IMR-90 (cell line): ENCODE measurements at regions not wholly inside any gene's neighbourhood (a gene's known extent, or its start where the extent isn't known, plus 50 kb on each side); places are given as distances from the start of the nearest gene placed in this dataset.

Experiments
- ATAC-seq: fragments of 200-7000 bp; cut with Tn5 transposase; 2 replicates; pipeline ENCODE4 v1.9.1; 2020; ENCODE audit warnings: low read depth, mild to moderate bottlenecking, moderate library complexity
- BruUV-seq: library from RNA; stranded (reverse); fragments of 400-500 nt; replicated peaks from 2 replicates; lab custom pipeline; 2021; lab: Mats Ljungman, UMichigan
- CTCF ChIA-PET: fragments of 300-600 bp; formaldehyde crosslinking; extraction: SDS; loops from one replicate; lab custom pipeline; 2021; ENCODE audit warnings: antibody characterized with exemption; lab: Yijun Ruan, JAX
- POLR2A ChIA-PET: fragments of 300-600 bp; sonication (Branson Sonifier 250); formaldehyde crosslinking; loops from one replicate; lab custom pipeline; 2022; ENCODE audit warnings: antibody characterized with exemption; ENCODE audit not compliant: unreplicated experiment; lab: Charles Lee
- DNase-seq: peaks from one replicate; pipeline ENCODE4 v3.0.0; 2013
- H2AFZ ChIP-seq: replicated peaks from 2 replicates; pipeline ENCODE3; 2013; ENCODE audit warnings: low read length, mild to moderate bottlenecking; ENCODE audit not compliant: poor library complexity
- H2AK5ac ChIP-seq: 2 replicates; pipeline ENCODE4 v1.6.1; 2013; ENCODE audit warnings: low read depth, low read length, inconsistent platforms
- H2AK9ac ChIP-seq: replicated peaks from 2 replicates; pipeline ENCODE3; 2013; ENCODE audit warnings: mild to moderate bottlenecking, low read depth, low read length, moderate library complexity; ENCODE audit not compliant: poor library complexity
- H2BK120ac ChIP-seq: 2 replicates; pipeline ENCODE4 v1.6.1; 2013; ENCODE audit warnings: low read depth, low read length, inconsistent platforms
- H2BK15ac ChIP-seq: 3 replicates; pipeline ENCODE4 v1.6.1; 2013; ENCODE audit warnings: low read depth, low read length, inconsistent platforms
- H2BK20ac ChIP-seq: 2 replicates; pipeline ENCODE4 v1.6.1; 2013; ENCODE audit warnings: low read depth, mild to moderate bottlenecking, inconsistent platforms, low read length, moderate library complexity
- H2BK5ac ChIP-seq: 2 replicates; pipeline ENCODE4 v1.6.1; 2013; ENCODE audit warnings: mild to moderate bottlenecking, low read depth, low read length, inconsistent platforms; ENCODE audit not compliant: poor library complexity, severe bottlenecking
- H3K14ac ChIP-seq: replicated peaks from 2 replicates; pipeline ENCODE4 v1.6.1; 2013; ENCODE audit warnings: low read depth, low read length, inconsistent platforms
- H3K18ac ChIP-seq: 2 replicates; pipeline ENCODE4 v1.6.1; 2013; ENCODE audit warnings: low read depth, low read length, control low read depth
- H3K23ac ChIP-seq: 2 replicates; pipeline ENCODE4 v1.6.1; 2013; ENCODE audit warnings: low read depth, low read length, inconsistent platforms
- H3K27ac ChIP-seq: 2 replicates; pipeline ENCODE4 v1.5.1; 2013; ENCODE audit warnings: mild to moderate bottlenecking, control low read depth, low read length; ENCODE audit not compliant: insufficient read depth
- H3K27me3 ChIP-seq: 2 replicates; pipeline ENCODE4 v1.6.1; 2013; ENCODE audit warnings: low read length; ENCODE audit not compliant: control insufficient read depth, insufficient read depth
- H3K36me3 ChIP-seq: 2 replicates; pipeline ENCODE4 v1.6.1; 2013; ENCODE audit warnings: low read length, mixed read lengths; ENCODE audit not compliant: control insufficient read depth, insufficient read depth
- H3K4ac ChIP-seq: 2 replicates; pipeline ENCODE4 v1.6.1; 2013; ENCODE audit warnings: low read depth, low read length, inconsistent platforms
- H3K4me1 ChIP-seq: 2 replicates; pipeline ENCODE4 v1.6.1; 2013; ENCODE audit warnings: low read length, mixed read lengths; ENCODE audit not compliant: control insufficient read depth, insufficient read depth
- H3K4me2 ChIP-seq: 2 replicates; pipeline ENCODE4 v1.6.1; 2013; ENCODE audit warnings: low read depth, mild to moderate bottlenecking, control low read depth, low read length, moderate library complexity
- H3K4me3 ChIP-seq: 2 replicates; pipeline ENCODE4 v1.5.1; 2013; ENCODE audit warnings: low read depth, mild to moderate bottlenecking, control low read depth, low read length, moderate library complexity; ENCODE audit not compliant: insufficient read depth
- H3K56ac ChIP-seq: 2 replicates; pipeline ENCODE4 v1.6.1; 2013; ENCODE audit warnings: low read length, inconsistent platforms; ENCODE audit not compliant: insufficient read depth; ENCODE audit errors: extremely low read depth
- H3K79me1 ChIP-seq, 2 experiments: 2 replicates each; pipeline ENCODE4 v1.6.1; 2013; ENCODE audit warnings: low read length in 2 of 2, inconsistent platforms in 1 of 2, low read depth in 1 of 2
- H3K9ac ChIP-seq: 2 replicates; pipeline ENCODE4 v1.6.1; 2013; ENCODE audit warnings: low read depth, low read length, control low read depth
- H3K9me1 ChIP-seq: 2 replicates; pipeline ENCODE4 v1.6.1; 2013; ENCODE audit warnings: low read length, inconsistent platforms; ENCODE audit not compliant: insufficient read depth
- H3K9me3 ChIP-seq: 2 replicates; pipeline ENCODE4 v1.6.1; 2013; ENCODE audit warnings: low read length; ENCODE audit not compliant: control insufficient read depth, insufficient read depth
- H4K20me1 ChIP-seq: 2 replicates; pipeline ENCODE4 v1.6.1; 2013; ENCODE audit warnings: low read length, inconsistent platforms; ENCODE audit not compliant: insufficient read depth
- H4K5ac ChIP-seq: 2 replicates; pipeline ENCODE4 v1.6.1; 2013; ENCODE audit warnings: mild to moderate bottlenecking, low read depth, low read length, control low read depth
- H4K8ac ChIP-seq, 2 experiments: 2 replicates each; pipeline ENCODE4 v1.6.1; 2013; ENCODE audit warnings: low read depth in 2 of 2, low read length in 2 of 2, control low read depth in 1 of 2, inconsistent platforms in 1 of 2
- H4K91ac ChIP-seq: 2 replicates; pipeline ENCODE4 v1.6.1; 2013; ENCODE audit warnings: low read depth, low read length, inconsistent platforms; ENCODE audit not compliant: insufficient read depth
- BHLHE40 ChIP-seq: fragments of 150-350 bp; IDR thresholded peaks from 2 replicates; pipeline ENCODE4 v1.6.1; 2016; ENCODE audit warnings: mild to moderate bottlenecking, low read depth, low read length
- CEBPB ChIP-seq: IDR thresholded peaks from 2 replicates; pipeline ENCODE4 v1.6.1; 2012; ENCODE audit warnings: low read depth, low read length, improper control_type of control experiment
- CHD1 ChIP-seq: IDR thresholded peaks from 2 replicates; pipeline ENCODE4 v1.6.1; 2012; ENCODE audit warnings: low read depth, low read length, improper control_type of control experiment
- CTCF ChIP-seq: conservative IDR thresholded peaks from 2 replicates; pipeline ENCODE4 v1.5.1; 2012; ENCODE audit warnings: mild to moderate bottlenecking, low read depth, low read length, improper control_type of control experiment
- ELK1 ChIP-seq: fragments of 150-350 bp; IDR thresholded peaks from 2 replicates; pipeline ENCODE4 v1.6.1; 2016; ENCODE audit warnings: low read depth, mild to moderate bottlenecking, low read length, moderate library complexity, borderline replicate concordance
- FOS ChIP-seq: fragments of 150-350 bp; IDR thresholded peaks from 2 replicates; pipeline ENCODE4 v1.6.1; 2016; ENCODE audit warnings: low read depth, low read length
- MAFK ChIP-seq: IDR thresholded peaks from 2 replicates; pipeline ENCODE4 v1.6.1; 2012; ENCODE audit warnings: low read depth, low read length, improper control_type of control experiment
- MAZ ChIP-seq: IDR thresholded peaks from 2 replicates; pipeline ENCODE4 v1.6.1; 2012; ENCODE audit warnings: low read depth, mild to moderate bottlenecking, low read length, improper control_type of control experiment, moderate library complexity, borderline replicate concordance
- MXI1 ChIP-seq: IDR thresholded peaks from 2 replicates; pipeline ENCODE4 v1.6.1; 2012; ENCODE audit warnings: low read depth, mild to moderate bottlenecking, low read length, moderate library complexity, borderline replicate concordance
- NFE2L2 ChIP-seq: fragments of 150-350 bp; IDR thresholded peaks from 2 replicates; pipeline ENCODE4 v1.6.1; 2016; ENCODE audit warnings: low read depth, mild to moderate bottlenecking, low read length
- POLR2A ChIP-seq: IDR thresholded peaks from 2 replicates; pipeline ENCODE4 v1.6.1; 2012; ENCODE audit warnings: mild to moderate bottlenecking, low read depth, low read length
- RAD21 ChIP-seq: IDR thresholded peaks from 2 replicates; pipeline ENCODE4 v1.6.1; 2012; ENCODE audit warnings: low read length, improper control_type of control experiment
- RCOR1 ChIP-seq: IDR thresholded peaks from 2 replicates; pipeline ENCODE4 v1.6.1; 2012; ENCODE audit warnings: mild to moderate bottlenecking, low read length, improper control_type of control experiment; ENCODE audit not compliant: insufficient replicate concordance
- RFX5 ChIP-seq: IDR thresholded peaks from 2 replicates; pipeline ENCODE4 v1.8.0; 2012; ENCODE audit warnings: low read depth, mild to moderate bottlenecking, low read length, moderate library complexity
- SMC3 ChIP-seq: fragments of 150-350 bp; IDR thresholded peaks from 2 replicates; pipeline ENCODE4 v1.6.1; 2016; ENCODE audit warnings: low read depth, mild to moderate bottlenecking, antibody characterized with exemption, low read length, moderate library complexity
- USF2 ChIP-seq: fragments of 150-350 bp; IDR thresholded peaks from 2 replicates; pipeline ENCODE4 v1.6.1; 2017; ENCODE audit warnings: mild to moderate bottlenecking, antibody characterized with exemption, low read length, low read depth
- WGBS, 2 experiments: methylation state at CpG; one replicate each; pipeline versions ENCODE4 v1.1.5 to v1.1.7; 2013; ENCODE audit warnings: missing lambda C conversion rate in 2 of 2; ENCODE audit not compliant: insufficient read length in 1 of 2; ENCODE audit errors: extremely low coverage in 2 of 2; 5-methylcytosine and 5-hydroxymethylcytosine counted together
- dilution Hi-C: fragments of 300-500 bp; cut with HindIII; formaldehyde crosslinking; loops from one replicate; pipeline ENCODE4 v1.14.3; 2018; ENCODE audit warnings: low sequenced_read_pairs; ENCODE audit not compliant: unreplicated experiment
- in situ Hi-C: fragments of 300-500 bp; cut with MboI; formaldehyde crosslinking; loops from 3 replicates; pipeline ENCODE4 v1.14.3; 2019; ENCODE audit warnings: low sequenced_read_pairs, inconsistent platforms, mixed read lengths
- intact Hi-C: fragments of 100-400 bp; cut with micrococcal nuclease; formaldehyde crosslinking; loops from 2 replicates; pipeline ENCODE4 v1.10.0; 2022

GRCh38 chr5:129372025-129372424 is 88.1 kb upstream of the ADAMTS19 start:
- H2AK9ac ChIP-seq = no peak overlapping the region
- no peak overlapping the region for H4K91ac ChIP-seq
- H4K8ac ChIP-seq = no peak overlapping the region
- no CpG with 5 or more reads among the region's 2 CpGs for WGBS, 2 experiments
- no TSS peak for BruUV-seq
- H4K20me1 ChIP-seq = no peaks in the 10 kb centered on the region
- no peak overlapping the region for H2AK5ac ChIP-seq
- TF ChIP-seq MXI1 (no peak), MAFK (no peak), SMC3 (no peak), RAD21 (no peak), CEBPB (no peak), RCOR1 (no peak), CHD1 (no peak), BHLHE40 (no peak), FOS (no peak), POLR2A (no peak), MAZ (no peak), RFX5 (no peak), CTCF (no peak), USF2 (no peak), NFE2L2 (no peak), ELK1 (no peak)
- ChIA-PET POLR2A (no interaction called here), CTCF (interaction anchor here (1.0 kb wide), 1 partner anchor 9 kb away, joined by 3 read pairs; no protein-coding TSS in a partner anchor)
- no peak overlapping the region for H2AFZ ChIP-seq
- no peak overlapping the region for H3K27ac ChIP-seq
- no peak overlapping the region for H3K14ac ChIP-seq
- H3K79me1 ChIP-seq = no peaks in the 10 kb centered on the region
- no peaks in the 10 kb centered on the region for H3K4me1 ChIP-seq
- dilution Hi-C loops (no loop called here), intact Hi-C loops (no loop called here), in situ Hi-C loops (no loop called here)
- H3K4me3 ChIP-seq = no peak overlapping the region
- H3K4ac ChIP-seq = no peak overlapping the region
- H2BK15ac ChIP-seq = no peak overlapping the region
- H3K36me3 ChIP-seq = no peaks in the 10 kb centered on the region
- H3K27me3 ChIP-seq = no peaks in the 10 kb centered on the region
- H2BK5ac ChIP-seq = no peak overlapping the region
- no peak overlapping the region for H4K5ac ChIP-seq
- no peak overlapping the region for H3K56ac ChIP-seq
- H3K9me3 ChIP-seq = no peaks in the 10 kb centered on the region
- no peak overlapping the region for H3K9ac ChIP-seq
- no peak overlapping the region for H3K23ac ChIP-seq
- no peak overlapping the region for H3K4me2 ChIP-seq
- DNase-seq (no peak), ATAC-seq (no peak)
- no peak overlapping the region for H2BK120ac ChIP-seq
- H2BK20ac ChIP-seq = no peak overlapping the region
- no peak overlapping the region for H3K18ac ChIP-seq
- H3K9me1 ChIP-seq = no peaks in the 10 kb centered on the region
